Gastroesophageal sphincter (tissue), 3 donors: ENCODE measurements at regions not wholly inside any gene's neighbourhood (a gene's known extent, or its start where the extent isn't known, plus 50 kb on each side); places are given as distances from the start of the nearest gene placed in this dataset.

Experiments used
- EP300 ChIP-seq: sonication (generic); formaldehyde crosslinking; IDR thresholded peaks from one replicate; pipeline ENCODE4 v1.6.1; 2017; ENCODE audit warnings: antibody characterized with exemption, mild to moderate bottlenecking
- TF ChIP-seq, protein P1 (sequence below), 4 experiments: fragments of 200-600 bp in 2 of 4; fragments of 450-650 bp in 2 of 4; sonication (generic) in 1 of 4; IDR thresholded peaks; one replicate each; pipeline ENCODE4 v1.5.1; 2017 to 2019; ENCODE audit warnings: antibody characterized with exemption in 4 of 4, mild to moderate bottlenecking in 2 of 4, moderate library complexity in 2 of 4

- TF ChIP-seq, protein P1, sequence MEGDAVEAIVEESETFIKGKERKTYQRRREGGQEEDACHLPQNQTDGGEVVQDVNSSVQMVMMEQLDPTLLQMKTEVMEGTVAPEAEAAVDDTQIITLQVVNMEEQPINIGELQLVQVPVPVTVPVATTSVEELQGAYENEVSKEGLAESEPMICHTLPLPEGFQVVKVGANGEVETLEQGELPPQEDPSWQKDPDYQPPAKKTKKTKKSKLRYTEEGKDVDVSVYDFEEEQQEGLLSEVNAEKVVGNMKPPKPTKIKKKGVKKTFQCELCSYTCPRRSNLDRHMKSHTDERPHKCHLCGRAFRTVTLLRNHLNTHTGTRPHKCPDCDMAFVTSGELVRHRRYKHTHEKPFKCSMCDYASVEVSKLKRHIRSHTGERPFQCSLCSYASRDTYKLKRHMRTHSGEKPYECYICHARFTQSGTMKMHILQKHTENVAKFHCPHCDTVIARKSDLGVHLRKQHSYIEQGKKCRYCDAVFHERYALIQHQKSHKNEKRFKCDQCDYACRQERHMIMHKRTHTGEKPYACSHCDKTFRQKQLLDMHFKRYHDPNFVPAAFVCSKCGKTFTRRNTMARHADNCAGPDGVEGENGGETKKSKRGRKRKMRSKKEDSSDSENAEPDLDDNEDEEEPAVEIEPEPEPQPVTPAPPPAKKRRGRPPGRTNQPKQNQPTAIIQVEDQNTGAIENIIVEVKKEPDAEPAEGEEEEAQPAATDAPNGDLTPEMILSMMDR (IDR thresholded peaks at IDR 0.05): no peak
- TF ChIP-seq EP300: no peak
Observed at GRCh38 chr13:99816321-99816720, 155.2 kb downstream of the ZIC5 start.
